ENCODE measurements at regions not wholly inside any gene's neighbourhood (a gene's known extent, or its start where the extent isn't known, plus 50 kb on each side); places are given as distances from the start of the nearest gene placed in this dataset.
"Not testable (repeated sequence)": the region's sequence is repeated elsewhere in the genome, so short reads cannot be mapped to it uniquely, and the experiment has no call there.

DNA sequence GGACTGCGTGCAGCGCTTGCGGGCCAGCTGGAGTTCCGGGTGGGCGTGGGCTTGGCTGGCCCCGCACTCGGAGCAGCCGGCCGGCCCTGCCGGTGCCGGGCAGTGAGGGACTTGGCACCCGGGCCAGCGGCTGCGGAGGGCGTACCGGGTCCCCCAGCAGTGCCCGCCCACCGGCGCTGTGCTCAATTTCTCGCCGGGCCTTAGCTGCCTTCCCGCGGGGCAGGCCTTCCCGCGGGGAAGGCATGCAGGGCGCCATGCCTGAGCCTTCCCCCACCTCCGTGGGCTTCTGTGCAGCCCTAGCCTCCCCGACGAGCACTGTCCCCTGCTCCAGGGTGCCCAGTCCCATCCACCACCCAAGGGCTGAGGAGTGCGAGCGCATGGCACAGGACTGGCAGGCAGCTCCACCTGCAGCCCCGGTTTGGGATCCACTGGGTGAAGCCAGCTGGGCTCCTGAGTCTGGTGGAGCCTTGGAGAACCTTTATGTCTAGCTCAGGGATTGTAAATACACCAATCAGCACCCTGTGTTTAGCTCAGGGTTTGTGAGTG, 975.0 kb upstream of the NRXN1 start:
- DNase-seq (ENCODE audit: low spot score), result not testable (repeated sequence)

DNA sequence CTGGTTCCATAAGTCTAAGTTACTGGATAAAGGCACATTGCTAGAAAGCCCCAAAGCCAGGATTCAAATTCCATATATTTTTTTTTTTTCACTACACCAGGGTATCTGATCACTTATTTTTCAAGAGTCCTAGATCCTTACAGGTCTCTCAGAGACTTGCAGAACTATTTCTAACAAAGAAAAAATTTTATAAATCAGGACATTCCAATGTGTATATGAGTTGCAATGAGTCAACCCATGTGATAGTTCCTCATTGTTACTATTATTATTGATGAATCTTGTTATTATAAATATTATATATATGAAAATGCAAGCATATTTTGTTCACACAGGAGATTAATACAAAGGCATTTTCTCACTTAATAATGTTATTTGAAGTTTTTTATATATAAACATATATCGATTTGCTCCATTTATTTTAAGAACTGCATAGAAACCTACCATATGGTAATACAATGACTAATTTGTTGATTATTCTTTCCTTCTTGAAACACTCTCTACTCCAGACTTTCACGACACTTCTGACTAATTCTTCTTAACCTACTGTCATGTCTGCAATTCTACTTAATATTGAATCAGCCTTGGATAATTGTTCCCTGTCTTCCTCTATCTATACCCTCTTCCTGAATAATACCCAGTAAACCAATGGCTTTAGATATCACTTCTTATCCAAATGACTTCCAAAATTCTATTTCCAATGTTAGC, 968.4 kb upstream of the NRXN1 start:
- DNase-seq (ENCODE audit: low spot score), result peak; percentile 42

DNA sequence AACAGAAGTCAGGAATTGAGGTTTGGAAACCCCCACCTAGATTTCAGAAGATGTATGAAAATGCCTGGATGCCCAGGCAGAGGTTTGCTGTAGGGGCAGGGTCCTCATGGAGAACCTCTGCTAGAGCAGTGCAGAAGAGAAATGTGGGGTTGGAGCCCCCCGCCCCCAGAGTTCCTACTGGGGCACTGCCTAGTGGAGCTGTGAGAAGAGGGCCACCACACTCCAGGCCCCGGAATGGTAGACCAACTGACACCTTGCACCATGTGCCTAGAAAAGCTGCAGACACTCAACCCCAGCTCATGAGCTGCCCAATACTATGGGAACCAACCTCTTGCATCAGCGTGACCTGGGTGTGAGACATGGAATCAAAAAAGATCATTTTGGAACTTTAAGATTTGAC, 967.0 kb upstream of the NRXN1 start:
- DNase-seq (ENCODE audit: low spot score), result no peak

DNA sequence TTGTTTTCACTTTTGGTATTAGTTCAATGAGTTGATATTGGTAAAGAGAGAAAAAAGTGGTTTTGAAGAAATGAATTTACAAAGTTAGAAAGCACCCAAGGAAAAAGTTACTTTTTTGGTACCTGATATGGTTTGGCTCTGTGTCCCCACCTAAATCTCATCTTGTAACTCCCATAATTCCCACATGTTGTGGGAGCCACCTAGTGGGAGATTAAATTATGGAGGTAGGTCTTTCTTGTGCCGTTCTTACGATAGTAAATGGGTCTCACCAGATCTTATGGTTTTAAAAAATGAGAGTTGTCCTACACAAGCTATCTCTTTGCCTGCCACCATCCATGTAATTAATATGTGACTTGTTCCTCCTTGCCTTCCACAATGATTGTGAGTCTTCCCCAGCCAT, 965.6 kb upstream of the NRXN1 start:
- no peak for DNase-seq (ENCODE audit: low spot score)

DNA sequence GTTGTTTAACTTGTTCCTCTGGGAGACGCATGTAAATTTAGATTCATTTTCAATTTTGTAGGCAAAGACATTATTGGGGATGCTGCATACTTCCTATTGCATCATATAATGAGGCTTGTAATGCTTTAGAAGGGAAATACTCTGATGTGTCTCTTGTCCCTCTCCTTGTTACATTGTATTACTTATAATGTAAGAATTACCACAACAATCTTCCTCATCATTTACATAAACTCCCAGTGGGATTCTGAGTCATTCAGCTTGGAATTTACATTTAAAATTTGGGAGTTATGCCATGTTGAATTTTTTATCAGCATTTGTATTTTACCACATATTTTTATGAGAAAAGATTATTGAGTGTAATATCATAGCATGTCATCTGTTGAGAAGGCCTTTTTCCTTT, 963.4 kb upstream of the NRXN1 start:
- peak; percentile 36 for DNase-seq (ENCODE audit: low spot score)

DNA sequence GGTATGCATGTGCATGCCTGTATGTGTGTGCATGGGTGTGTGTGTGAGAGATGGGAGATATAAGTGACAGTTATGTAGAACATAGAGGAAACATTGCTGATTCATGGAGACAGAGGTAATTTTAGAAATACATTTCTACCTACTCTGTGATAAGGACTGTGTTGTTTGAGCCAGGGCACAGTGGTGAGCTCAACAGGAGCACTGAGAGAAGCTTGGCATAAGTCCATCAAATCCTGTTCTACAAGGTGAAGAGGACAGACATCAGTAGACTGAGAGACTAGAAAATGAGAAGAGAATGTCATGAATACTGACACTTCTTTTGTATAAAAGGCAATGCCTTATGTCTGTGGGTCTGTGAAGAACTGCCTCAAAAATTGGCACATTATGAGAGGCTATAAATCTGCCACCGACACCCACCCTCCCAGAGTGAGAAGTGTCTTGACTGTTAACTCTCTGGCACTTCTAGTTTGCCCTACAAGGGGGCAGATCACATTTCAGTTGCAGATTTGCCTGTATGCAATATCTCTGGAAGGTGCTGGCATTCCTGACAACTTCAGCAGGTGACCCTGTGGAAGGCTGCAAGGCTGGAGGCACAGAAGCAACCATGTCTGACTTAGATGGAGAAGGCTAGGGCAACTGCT, 962.3 kb upstream of the NRXN1 start:
- DNase-seq (ENCODE audit: low spot score), result no peak

DNA sequence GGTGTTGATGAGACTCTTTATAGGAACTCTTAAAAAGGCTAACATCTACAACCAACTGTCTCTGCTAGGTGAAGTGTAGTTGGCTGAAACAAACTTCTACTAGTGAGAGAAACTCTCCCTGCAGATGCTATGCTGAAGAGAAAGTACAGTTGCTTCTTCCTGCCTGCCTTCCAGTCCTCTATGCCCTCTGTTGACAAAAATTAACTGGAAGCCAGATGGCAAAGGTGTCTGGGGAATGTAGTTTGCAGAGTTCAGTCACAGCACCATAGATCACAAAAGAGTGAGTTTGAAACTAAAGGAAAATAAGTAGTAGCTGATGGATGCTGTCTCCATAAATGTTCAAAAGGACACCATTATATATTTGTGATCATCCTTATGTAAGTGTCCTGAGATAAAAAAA, 958.8 kb upstream of the NRXN1 start:
- no peak for DNase-seq (ENCODE audit: low spot score)

DNA sequence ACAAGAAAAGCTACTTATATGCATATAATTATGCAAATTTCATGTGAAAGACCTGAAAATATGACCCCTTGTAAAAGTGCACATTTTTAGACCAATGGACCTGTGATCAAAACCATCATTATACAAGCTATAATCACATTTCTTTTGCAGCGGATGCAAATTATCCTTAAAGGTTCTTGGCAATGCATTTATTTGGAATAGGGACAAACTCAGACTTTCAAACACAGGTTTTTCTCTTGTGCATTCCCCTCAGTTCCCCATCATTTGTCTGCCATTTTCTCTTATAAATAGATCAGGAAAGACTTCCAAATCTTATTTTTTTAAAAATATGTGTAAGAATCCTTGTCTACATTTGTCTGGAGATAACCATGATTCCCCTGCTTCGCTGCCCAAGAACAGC, 954.2 kb upstream of the NRXN1 start:
- no peak for DNase-seq (ENCODE audit: low spot score)

DNA sequence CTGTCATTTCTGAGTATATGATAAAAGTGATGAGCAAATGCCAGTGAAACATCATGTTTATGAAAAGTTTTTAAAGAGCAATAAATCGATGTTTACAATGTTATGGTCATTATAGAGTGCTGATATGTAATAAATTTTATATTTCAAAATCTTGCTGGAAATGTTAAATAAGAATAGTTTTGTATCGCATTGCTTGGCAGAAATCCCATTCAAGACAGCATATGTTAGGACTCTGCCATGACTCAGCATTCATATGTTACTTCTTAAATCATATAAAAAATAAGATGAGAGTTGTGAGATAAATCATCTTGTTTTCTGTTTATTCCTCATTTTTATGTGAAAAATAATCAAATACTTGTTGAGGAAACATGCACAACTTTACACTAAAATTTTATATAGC, 949.9 kb upstream of the NRXN1 start:
- no peak for DNase-seq (ENCODE audit: low spot score)

DNA sequence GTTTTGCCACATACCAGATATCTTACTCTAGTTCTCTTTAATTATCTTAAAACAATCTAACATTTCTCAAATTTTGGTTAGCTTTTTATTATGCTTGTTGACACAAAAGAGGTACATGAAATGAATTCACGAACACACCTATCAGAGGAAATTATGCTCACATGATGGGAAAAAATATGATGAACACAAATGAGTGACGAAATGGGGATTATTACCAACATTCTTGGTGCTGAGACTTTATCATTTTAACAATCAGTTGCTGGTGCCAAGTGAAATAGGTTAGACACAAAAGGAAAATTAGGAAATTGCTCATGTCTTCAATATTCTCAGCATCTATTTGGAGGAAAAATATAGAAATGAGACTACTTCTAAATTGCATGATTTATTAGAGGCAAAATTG, 944.7 kb upstream of the NRXN1 start:
- no peak for DNase-seq (ENCODE audit: low spot score)

DNA sequence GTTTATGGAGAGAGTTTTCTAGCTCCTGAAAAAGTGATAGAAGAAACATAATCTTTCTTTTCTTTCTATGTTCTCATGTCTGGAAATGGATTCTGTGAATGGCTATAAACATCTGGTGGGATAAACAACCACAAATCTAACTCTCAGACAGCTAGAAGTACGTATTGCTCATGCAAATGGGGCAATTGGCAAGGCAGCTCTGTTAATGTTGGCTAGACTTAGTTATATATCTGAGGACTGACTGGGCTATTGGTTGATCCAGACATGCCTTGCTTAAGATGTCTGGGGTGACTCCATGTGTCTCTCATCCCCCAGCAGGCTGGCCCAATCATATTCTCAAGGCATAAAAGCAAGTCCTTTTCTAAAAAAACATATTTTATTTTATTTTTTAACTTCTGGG, 939.2 kb upstream of the NRXN1 start:
- no peak for DNase-seq (ENCODE audit: low spot score)

DNA sequence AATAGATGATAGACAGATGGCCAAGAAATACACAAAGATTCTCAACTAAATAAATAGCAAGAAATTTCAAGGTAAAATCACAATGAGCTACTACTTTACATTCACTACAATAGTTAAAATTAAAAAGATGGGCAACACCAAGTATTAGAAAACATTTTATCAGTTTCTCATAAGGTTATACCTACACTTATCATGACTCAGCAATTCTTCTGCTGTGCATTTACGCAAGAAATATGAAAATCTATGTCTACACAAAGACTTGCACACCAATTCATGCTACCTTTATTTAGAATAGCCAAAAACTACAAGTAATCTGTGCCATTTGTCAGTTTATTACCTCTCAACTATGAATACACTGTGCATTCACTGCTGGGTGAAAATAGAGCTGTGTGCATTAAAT, 937.4 kb upstream of the NRXN1 start:
- DNase-seq (ENCODE audit: low spot score), result no peak

DNA sequence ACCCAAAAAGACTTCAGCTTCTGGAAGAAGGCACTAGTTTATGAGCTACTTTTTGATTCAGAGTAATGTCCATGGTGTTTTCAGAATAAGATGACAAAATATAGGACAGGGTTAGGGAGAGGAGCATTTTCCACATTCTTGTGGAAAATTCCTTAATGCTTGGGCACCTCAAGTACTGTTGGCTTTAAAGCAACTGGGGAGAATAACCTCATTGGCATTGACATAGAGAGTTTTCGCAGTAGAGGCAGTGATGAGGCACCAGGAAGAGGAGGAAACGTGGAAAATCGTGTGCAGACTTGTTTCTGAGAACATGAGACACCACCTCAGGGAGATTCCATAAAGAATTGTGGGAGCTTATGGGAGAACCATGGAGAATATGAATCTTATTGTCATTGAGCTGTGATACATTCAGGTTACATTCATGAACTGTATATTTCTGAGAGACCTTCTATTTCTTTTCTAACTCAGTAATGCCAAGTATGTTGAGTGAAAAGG, 929.0 kb upstream of the NRXN1 start:
- DNase-seq (ENCODE audit: low spot score), result no peak

DNA sequence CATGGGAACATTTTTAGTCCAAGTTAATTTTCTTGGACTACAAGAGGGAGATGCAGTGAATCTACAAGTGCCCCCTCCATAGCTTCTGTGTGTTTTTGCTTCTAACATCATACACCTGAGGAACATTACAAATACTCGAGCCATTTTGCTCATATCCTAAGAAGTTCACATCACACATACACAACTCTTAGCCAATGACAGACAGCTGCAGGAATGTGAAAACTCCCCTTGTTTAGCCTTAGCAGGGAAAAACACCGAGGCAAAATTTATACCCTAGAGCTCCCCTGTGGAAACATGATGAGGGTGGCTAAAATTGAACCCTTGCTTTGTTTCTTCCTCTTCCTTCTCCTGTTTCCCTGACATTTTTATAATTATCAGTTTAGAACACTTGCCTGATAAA, 928.3 kb upstream of the NRXN1 start:
- DNase-seq (ENCODE audit: low spot score), result no peak

DNA sequence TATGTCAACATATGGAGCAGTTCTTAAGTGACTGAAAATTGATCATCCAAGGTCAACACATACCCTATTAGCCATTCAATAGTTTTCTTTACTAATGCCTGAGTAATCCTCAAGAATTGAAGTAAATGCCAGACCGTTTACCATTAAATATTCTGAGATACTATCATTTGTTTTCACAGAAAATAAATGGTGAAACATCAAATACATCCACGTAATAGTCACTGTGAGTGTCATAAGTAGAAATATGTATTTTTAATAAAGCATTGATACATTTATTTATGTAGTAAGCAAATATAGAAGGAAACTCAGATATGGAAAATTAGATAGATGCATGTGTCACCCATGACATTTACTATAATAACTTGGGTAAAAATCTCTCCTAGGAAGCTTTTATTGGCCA, 927.8 kb upstream of the NRXN1 start:
- no peak for DNase-seq (ENCODE audit: low spot score)

DNA sequence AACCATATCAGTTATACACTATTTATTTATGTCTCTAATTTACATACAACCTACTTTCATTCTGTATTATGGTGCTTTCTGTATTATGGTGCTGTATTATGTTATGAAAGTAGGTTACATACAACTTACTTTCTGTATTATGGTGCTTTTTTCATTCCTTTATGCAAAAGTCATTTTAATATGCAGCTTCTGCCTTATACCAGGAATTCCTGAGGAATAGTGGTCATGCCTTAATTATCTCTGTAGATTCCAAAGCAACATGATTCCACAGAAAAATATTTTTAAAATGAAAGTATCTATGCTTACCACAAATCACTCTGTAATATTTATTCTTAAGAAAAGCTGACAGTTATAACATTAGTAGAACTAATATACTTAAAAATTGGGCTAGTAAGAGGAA, 922.0 kb upstream of the NRXN1 start:
- no peak for DNase-seq (ENCODE audit: low spot score)

DNA sequence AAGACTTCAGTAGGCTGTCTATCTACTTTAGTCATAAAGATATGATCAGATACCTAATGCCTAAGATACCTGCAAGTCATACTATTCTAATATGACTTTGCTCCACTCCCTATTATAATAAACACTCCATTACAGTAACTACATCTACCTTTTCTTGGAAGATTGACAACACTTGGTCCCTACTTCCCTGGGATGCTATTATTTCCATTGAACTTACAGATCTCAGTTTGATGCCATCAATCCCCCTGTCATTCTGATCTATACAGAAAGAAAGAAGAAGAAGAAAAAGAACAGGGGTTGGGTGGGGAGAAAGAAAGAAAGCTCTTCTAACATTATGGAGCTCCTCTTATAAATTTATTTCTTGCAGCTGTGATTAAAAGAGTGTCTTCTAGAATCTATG, 889.1 kb upstream of the NRXN1 start:
- no peak for DNase-seq (ENCODE audit: low spot score)

DNA sequence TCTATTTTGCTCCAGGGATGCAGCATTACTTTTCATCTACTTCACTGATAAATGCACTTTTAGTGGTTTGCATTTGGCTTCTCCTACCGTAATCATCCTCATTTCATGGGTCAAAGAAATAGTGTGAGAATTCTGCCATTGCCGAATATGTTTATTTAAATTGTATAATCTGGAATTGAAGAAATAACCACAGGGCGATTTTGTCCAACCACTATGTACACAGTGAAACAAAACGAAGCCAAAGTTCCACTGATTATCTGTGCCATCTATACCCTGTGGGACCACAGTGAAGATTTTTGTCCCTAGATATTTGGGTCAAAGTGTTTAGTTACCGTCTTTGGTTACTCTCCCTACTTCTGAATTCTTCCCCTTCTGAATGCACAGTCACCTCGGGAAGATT, 888.6 kb upstream of the NRXN1 start:
- DNase-seq (ENCODE audit: low spot score), result no peak

DNA sequence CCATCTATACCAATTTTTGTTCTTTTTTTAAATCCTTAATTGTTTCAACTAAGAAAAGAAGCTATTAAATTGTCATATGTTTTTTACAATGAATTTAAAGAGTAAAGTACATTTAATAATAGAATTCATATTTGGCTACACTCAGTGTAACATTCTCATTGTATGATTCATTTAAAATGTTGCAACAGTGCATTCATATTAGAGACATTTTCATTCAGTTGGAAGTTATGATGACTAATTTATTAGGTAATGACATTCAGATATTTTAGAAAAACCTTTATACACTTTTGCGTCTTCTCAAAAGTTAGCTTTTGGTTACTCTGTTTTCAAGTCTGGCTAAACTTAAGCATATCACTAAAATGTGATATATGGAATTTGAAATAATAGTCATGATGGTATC, 887.5 kb upstream of the NRXN1 start:
- peak; percentile 1 for DNase-seq (ENCODE audit: low spot score)

DNA sequence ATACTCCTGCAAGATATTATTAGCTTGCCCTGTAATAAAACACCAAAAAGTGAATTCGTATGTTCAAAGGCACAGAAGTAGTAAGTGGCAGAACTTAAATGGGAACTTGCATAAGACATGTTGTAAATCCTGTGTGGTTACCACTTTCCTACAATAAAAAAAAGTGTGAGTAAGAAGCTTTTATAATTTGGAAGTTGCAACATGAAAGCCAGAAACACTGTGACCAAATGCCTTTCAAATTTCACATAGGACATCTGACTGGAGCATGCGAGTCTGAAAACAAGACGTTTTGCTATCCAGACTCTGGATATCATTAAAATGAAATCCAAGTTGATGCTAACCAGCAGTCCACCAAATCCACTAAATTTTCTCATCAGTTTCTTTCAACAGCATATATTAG, 886.2 kb upstream of the NRXN1 start:
- no peak for DNase-seq (ENCODE audit: low spot score)

DNA sequence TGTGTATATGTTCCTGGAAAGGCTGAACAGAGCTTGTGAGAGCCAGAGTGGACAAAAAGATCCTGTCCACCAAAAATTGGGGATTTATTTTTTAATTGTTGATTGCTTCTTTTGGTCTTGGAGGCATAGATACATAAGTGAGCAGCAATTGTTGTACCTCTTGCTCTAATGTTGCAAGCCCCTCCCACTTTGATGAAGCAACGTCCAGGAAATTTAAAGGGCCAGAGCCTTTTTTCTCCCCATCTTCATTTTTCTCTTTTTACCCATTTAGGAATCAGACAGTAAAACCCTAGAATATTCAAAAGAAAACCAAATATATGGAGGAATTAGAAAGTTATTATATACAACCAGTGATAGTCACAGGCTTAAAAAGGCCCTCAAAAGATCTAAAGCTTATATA, 871.8 kb upstream of the NRXN1 start:
- DNase-seq (ENCODE audit: low spot score), result no peak

DNA sequence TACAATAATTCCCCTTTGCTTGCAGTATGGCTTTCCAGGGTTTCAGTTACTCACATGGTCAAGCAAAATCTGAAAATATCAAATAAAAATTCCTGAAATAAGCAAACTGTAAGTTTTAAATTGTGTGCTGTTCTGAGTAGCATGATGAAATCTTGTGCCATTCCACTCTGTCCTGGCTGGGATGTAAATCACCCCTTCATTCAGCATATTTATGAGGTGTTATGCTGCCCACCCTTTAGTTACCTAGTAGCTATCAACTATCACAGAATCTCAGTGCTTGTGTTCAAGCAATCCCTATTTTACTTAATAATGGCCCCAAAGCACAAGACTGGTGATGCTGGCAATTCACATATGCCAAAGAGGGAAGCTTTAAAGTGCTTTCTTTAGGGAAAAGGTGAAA, 867.7 kb upstream of the NRXN1 start:
- no peak for DNase-seq (ENCODE audit: low spot score)

DNA sequence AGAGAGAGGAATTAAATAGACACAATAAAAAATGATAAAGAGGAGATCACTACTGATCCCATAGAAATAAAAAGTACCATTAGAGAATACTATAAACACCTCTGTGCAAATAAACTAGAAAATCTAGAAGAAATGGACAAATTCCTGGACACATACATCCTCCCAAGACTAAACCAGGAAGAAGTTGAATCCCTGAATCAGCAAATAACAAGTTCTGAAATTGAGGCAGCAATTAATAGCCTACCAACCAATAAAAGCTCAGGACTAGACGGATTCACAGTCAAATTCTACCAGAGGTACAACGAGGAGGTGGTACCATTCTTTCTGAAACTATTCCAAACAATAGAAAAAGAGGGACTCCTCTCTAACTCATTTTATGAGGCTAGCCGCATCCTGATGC, 862.7 kb upstream of the NRXN1 start:
- DNase-seq (ENCODE audit: low spot score), result not testable (repeated sequence)

DNA sequence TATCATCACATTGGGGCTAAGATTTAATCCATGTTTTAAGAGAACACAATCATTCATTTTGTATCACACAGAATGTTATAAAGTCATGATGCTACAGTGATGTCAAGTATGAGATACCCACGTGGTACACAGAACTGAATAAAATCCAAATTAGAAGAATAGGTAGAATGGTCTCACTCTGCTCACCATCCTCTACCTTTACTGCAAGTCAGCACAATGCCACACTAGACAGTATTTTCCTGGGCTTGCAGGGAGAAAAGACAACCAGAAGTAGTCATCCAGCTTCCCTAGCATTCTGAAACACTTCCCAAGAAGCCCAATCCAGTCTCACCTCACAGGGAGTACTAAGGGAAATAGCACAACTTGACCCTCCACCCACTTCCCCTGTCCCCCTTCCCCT, 856.2 kb upstream of the NRXN1 start:
- DNase-seq (ENCODE audit: low spot score), result no peak
